Neural cell (in vitro differentiated cells): ENCODE measurements at regions not wholly inside any gene's neighbourhood (a gene's known extent, or its start where the extent isn't known, plus 50 kb on each side); places are given as distances from the start of the nearest gene placed in this dataset.

Source experiments
- EZH2 ChIP-seq: fragments of 200-600, 300-800 bp; shearing (Covaris generic), sonication (generic); IDR thresholded peaks from 2 replicates; pipeline ENCODE4 v1.6.1; 2014; ENCODE audit warnings: antibody characterized with exemption, low read length, borderline replicate concordance, mild to moderate bottlenecking; ENCODE audit not compliant: insufficient read depth, poor library complexity, severe bottlenecking
- RAD21 ChIP-seq: fragments of 450-650 bp; conservative IDR thresholded peaks from 2 replicates; pipeline ENCODE4 v1.6.1; 2014; ENCODE audit warnings: antibody characterized with exemption, mild to moderate bottlenecking, moderate library complexity
- TF ChIP-seq, protein P1 (sequence below): fragments of 450-650 bp; IDR thresholded peaks from 2 replicates; pipeline ENCODE4 v1.5.1; 2014; ENCODE audit warnings: antibody characterized with exemption, mild to moderate bottlenecking, moderate library complexity; ENCODE audit not compliant: poor library complexity, severe bottlenecking
- TF ChIP-seq, protein P2 (sequence below): IDR thresholded peaks from 2 replicates; pipeline ENCODE4 v1.6.1; 2012; ENCODE audit warnings: borderline replicate concordance

DNA sequence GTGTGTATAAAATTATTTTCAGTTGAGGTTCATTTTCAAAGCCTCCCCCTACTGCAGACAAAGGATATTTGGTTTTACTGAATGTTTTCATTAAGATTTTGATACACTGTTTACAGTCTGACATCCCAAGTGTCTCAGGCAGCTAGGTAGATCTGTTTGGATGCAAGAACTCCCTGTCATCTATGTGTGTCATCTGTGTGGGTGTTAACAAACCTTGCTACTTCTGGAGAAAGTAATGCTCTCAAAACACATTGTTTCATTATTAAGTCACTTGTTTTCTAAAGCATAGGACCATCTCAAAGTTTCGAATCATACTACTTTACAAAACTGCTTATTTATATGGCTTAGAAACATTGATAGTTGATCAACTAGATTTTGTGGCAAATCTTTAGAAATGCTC, 114.5 kb upstream of the TMEM170B start:
- TF ChIP-seq, protein P1, sequence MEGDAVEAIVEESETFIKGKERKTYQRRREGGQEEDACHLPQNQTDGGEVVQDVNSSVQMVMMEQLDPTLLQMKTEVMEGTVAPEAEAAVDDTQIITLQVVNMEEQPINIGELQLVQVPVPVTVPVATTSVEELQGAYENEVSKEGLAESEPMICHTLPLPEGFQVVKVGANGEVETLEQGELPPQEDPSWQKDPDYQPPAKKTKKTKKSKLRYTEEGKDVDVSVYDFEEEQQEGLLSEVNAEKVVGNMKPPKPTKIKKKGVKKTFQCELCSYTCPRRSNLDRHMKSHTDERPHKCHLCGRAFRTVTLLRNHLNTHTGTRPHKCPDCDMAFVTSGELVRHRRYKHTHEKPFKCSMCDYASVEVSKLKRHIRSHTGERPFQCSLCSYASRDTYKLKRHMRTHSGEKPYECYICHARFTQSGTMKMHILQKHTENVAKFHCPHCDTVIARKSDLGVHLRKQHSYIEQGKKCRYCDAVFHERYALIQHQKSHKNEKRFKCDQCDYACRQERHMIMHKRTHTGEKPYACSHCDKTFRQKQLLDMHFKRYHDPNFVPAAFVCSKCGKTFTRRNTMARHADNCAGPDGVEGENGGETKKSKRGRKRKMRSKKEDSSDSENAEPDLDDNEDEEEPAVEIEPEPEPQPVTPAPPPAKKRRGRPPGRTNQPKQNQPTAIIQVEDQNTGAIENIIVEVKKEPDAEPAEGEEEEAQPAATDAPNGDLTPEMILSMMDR, result no peak
- TF ChIP-seq, protein P2, sequence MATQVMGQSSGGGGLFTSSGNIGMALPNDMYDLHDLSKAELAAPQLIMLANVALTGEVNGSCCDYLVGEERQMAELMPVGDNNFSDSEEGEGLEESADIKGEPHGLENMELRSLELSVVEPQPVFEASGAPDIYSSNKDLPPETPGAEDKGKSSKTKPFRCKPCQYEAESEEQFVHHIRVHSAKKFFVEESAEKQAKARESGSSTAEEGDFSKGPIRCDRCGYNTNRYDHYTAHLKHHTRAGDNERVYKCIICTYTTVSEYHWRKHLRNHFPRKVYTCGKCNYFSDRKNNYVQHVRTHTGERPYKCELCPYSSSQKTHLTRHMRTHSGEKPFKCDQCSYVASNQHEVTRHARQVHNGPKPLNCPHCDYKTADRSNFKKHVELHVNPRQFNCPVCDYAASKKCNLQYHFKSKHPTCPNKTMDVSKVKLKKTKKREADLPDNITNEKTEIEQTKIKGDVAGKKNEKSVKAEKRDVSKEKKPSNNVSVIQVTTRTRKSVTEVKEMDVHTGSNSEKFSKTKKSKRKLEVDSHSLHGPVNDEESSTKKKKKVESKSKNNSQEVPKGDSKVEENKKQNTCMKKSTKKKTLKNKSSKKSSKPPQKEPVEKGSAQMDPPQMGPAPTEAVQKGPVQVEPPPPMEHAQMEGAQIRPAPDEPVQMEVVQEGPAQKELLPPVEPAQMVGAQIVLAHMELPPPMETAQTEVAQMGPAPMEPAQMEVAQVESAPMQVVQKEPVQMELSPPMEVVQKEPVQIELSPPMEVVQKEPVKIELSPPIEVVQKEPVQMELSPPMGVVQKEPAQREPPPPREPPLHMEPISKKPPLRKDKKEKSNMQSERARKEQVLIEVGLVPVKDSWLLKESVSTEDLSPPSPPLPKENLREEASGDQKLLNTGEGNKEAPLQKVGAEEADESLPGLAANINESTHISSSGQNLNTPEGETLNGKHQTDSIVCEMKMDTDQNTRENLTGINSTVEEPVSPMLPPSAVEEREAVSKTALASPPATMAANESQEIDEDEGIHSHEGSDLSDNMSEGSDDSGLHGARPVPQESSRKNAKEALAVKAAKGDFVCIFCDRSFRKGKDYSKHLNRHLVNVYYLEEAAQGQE, result no peak
- TF ChIP-seq EZH2 (no peak), RAD21 (no peak)
